ENCODE measurements at regions not wholly inside any gene's neighbourhood (a gene's known extent, or its start where the extent isn't known, plus 50 kb on each side); places are given as distances from the start of the nearest gene placed in this dataset.

DNA sequence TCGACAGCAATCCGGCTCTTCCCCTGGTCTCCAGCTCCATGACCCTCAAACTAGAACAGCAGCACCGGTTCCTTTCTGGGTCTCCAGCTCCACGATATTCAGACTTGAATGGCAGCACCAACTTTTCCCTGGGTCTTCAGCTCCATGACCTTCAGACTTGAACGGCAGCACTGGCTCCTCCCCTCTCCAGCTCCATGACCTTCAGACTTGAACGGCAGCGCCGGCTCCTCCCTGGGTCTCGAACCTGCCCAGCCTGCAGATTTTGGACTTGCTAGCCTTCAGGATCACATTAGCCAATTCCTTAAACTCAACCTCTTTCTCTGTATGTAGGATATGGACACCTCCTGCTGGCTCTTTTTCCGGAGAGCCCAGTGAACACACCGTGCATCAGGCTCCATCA lies 350.9 kb downstream of the PREX1 start:
- TF ChIP-seq POLR2A (IDR thresholded peaks at IDR 0.05; ENCODE audit: low read depth, low read length), result no peak
- TF ChIP-seq POLR2AphosphoS5 (IDR thresholded peaks at IDR 0.05; ENCODE audit: low read depth, low read length), result no peak
